ENCODE measurements at regions not wholly inside any gene's neighbourhood (a gene's known extent, or its start where the extent isn't known, plus 50 kb on each side); places are given as distances from the start of the nearest gene placed in this dataset.

GRCh38 chr5:56588636-56589480, 226.5 kb upstream of the MAP3K1 start:
- no peak for DNase-seq (ENCODE audit: low read depth in 2 of 2)

GRCh38 chr5:56588131-56588487, 227.2 kb upstream of the MAP3K1 start:
- no peak for DNase-seq (ENCODE audit: low read depth in 2 of 2)

- DNase-seq (ENCODE audit: low read depth in 2 of 2) = no peak
These were observed 227.8 kb upstream of the MAP3K1 start for GRCh38 chr5:56587381-56588130.

GRCh38 chr5:56585999-56586691, 229.2 kb upstream of the MAP3K1 start:
- no peak for DNase-seq (ENCODE audit: low read depth in 2 of 2)

- DNase-seq (ENCODE audit: low read depth in 2 of 2) = no peak
These were observed 229.9 kb upstream of the MAP3K1 start for GRCh38 chr5:56585461-56585860.

GRCh38 chr5:56581426-56581825, 233.9 kb upstream of the MAP3K1 start:
- DNase-seq (ENCODE audit: low read depth in 2 of 2) = no peak

DNA sequence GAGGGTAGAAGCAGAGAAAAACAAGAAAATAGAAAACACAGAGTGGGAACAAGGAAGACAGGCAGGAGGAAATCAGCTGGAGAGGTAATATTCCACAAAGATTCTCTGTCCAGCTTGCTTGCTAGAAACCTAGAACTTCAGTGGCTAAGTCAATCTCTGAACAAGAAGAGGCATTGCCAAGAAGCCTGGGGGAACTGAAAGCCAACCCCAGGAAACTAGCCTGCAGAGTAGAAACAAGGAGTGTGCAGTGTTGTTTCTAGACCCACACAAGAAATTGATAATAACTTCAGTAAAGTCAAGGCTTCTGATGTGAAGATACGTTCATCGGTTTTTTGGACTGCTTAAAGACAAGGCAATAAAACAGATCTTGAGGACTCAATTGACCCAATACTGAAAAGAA, 234.5 kb upstream of the MAP3K1 start:
- no peak for DNase-seq (ENCODE audit: low read depth in 2 of 2)

DNA sequence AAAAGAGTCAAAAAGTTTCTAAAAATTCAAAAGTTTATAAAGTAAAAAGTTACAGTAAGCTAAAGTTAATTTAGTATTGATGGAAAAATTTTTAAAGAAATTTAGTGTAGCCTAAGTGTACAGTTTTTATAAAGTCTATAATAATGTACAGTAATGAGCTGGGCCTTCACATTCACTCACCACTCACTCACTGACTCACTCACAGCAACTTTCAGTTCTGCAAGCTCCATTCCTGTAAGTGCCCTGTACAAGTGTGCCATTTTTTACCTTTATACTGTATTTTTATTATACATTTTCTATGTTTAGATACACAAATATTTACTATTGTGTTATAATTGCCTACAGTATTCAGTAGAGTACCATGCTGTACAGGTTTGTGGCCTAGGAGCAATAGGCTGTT, 239.5 kb upstream of the MAP3K1 start:
- no peak for DNase-seq (ENCODE audit: low read depth in 2 of 2)

- DNase-seq (ENCODE audit: low read depth in 2 of 2) = no peak
These were observed 240.6 kb upstream of the MAP3K1 start for GRCh38 chr5:56574778-56575177.

DNA sequence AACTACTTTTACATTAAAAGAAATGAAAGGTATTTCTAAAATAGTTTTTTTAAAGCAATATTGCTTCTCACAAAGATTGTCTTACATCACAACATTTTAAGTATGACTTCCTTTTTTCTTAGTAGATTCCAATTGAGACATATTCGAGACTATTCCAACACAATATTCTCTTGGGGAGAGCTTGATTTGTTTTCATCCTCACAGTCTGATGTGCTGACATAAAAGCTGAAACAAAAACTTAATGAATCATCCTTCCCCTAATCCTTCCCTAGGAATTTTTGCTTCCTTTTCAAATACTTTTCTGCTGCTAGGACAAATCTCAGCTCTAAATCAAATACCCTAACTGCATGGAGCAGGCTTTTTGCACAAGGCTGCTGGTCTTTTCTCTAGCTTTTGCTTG, 245.8 kb upstream of the MAP3K1 start:
- DNase-seq (ENCODE audit: low read depth in 2 of 2) = peak; percentile 79 to 80

DNA sequence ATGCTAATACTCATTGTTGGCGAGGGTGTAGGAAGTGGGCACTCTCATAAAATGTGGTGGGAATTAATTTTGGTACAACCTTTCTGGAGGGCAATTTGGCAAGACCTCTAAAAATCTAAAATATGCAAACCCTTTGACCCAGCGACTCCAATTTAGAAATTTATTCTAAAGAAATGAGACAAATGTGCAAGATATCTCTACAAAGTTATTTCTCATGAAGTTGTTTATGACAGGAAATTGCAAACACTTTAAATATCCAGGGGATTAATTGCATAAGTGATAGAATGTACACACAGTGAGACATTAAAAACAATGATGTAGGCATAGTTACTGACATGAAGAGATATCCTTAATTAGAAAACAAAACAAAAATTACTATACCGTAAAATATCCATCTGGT, 246.3 kb upstream of the MAP3K1 start:
- DNase-seq (ENCODE audit: low read depth in 2 of 2) = no peak

- no peak for DNase-seq (ENCODE audit: low read depth in 2 of 2)
These were observed 248.1 kb upstream of the MAP3K1 start for GRCh38 chr5:56567278-56567677.

- no peak for DNase-seq (ENCODE audit: low read depth in 2 of 2)
These were observed 248.7 kb upstream of the MAP3K1 start for GRCh38 chr5:56566374-56567249.

DNA sequence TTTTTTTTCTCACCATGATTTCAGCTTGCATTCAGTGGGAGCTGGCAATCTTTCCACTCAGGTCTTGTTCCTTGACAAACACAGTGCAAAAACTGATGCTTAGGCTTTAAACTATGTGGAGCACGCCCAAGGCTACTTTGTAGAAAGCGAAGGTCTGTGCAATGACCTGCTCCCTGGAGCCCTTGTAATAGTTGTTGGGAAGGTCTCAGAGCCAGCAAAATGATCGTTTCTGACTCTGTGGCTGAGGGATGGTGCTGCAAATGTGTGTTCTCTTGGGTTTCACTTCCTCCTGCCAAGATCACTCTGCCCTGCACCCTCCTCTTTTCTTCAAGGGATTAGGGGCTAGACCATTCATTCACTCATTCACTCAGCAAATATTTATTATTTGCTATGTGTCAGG, 249.7 kb upstream of the MAP3K1 start:
- DNase-seq (ENCODE audit: low read depth in 2 of 2) = no peak

- DNase-seq (ENCODE audit: low read depth in 2 of 2) = no peak
These were observed 250.1 kb upstream of the MAP3K1 start for GRCh38 chr5:56565283-56565615.

- DNase-seq (ENCODE audit: low read depth in 2 of 2) = peak; percentile 70 to 73
These were observed 250.6 kb upstream of the MAP3K1 start for GRCh38 chr5:56564541-56565282.

- no peak for DNase-seq (ENCODE audit: low read depth in 2 of 2)
These were observed 253.9 kb upstream of the MAP3K1 start for GRCh38 chr5:56561455-56561854.

GRCh38 chr5:56558131-56558745, 257.1 kb upstream of the MAP3K1 start:
- DNase-seq (ENCODE audit: low read depth in 2 of 2) = no peak

GRCh38 chr5:56557198-56557597, 258.2 kb upstream of the MAP3K1 start:
- DNase-seq (ENCODE audit: low read depth in 2 of 2) = no peak

- no peak for DNase-seq (ENCODE audit: low read depth in 2 of 2)
These were observed 262.6 kb upstream of the MAP3K1 start for GRCh38 chr5:56552612-56553268.
